GM23338 (cell line): ENCODE measurements at regions not wholly inside any gene's neighbourhood (a gene's known extent, or its start where the extent isn't known, plus 50 kb on each side); places are given as distances from the start of the nearest gene placed in this dataset.
"Not testable (repeated sequence)": the region's sequence is repeated elsewhere in the genome, so short reads cannot be mapped to it uniquely, and the experiment has no call there.

Experiments
- CTCF ChIP-seq, 2 experiments: fragments of 200-600 bp in 1 of 2; sonication (generic) in 1 of 2; conservative IDR thresholded peaks; 2 replicates each; pipeline versions ENCODE4 v1.5.1 to v1.6.1; 2016 to 2017; ENCODE audit warnings: antibody characterized with exemption in 2 of 2, low read depth in 2 of 2, mild to moderate bottlenecking in 2 of 2, moderate library complexity in 1 of 2
- EZH2 ChIP-seq: fragments of 200-600 bp; sonication (generic); IDR thresholded peaks from one replicate; pipeline ENCODE4 v1.8.0; 2017; ENCODE audit warnings: antibody characterized with exemption, mild to moderate bottlenecking, low read depth; ENCODE audit not compliant: unreplicated experiment
- POLR2AphosphoS5 ChIP-seq: IDR thresholded peaks from 2 replicates; pipeline ENCODE4 v1.6.1; 2016; ENCODE audit warnings: antibody characterized with exemption, low read depth
- ZNF331 ChIP-seq: fragments of 250-450 bp; sonication (Bioruptor Pico); IDR thresholded peaks from 2 replicates; pipeline ENCODE4 v1.5.0; 2020; ENCODE audit warnings: low read depth, mild to moderate bottlenecking, moderate library complexity

- TF ChIP-seq CTCF (conservative IDR thresholded peaks at IDR 0.05; ENCODE audit: low read depth in 2 of 2); EZH2; POLR2AphosphoS5; ZNF331 (CRISPR knock-in tag): not testable (repeated sequence)
These were observed 199.6 kb downstream of the LIPI start for GRCh38 chr21:14011149-14011548.
